ENCODE measurements at regions not wholly inside any gene's neighbourhood (a gene's known extent, or its start where the extent isn't known, plus 50 kb on each side); places are given as distances from the start of the nearest gene placed in this dataset.
A peak's percentile ranks its signal among the peaks of the same experiment; 100 is the strongest.

DNA sequence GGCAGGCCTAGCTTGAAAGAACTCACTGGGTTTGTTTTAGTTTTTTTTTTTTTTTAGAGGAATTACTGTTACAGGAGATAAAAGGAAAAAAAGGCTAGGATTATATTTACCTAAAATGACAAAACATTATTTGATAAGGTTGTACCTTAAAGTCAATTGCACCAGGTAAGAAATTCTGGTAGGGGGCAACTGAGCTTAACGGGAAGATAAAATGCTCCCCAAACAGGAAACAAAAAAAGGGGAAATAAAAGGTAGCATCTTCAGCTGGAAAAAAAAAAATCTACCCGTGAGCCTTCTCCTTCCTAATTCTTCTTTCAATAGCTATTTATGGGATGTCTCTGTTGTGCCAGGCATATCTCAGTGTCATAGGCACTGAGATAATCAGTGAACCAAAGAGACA lies 164.5 kb downstream of the PIK3R1 start:
- no peak for DNase-seq

DNA sequence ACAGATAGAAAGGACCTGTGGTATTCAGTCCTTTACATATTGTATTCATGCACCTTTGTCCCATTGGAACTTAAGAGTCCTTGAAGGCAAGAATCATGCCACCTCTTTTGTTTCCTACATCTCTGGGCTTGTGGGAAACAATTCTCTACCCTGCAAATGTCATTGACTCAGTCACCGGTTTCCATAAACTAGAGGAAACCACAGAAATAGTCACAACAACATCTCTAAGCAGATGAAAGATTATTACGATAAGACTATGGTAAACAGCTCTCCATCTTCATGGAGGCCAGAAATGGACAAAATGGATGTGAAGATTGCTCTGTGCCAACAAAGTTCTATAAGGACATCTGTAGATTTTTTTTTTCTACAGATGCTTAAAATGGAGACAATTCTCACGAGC lies 165.5 kb downstream of the PIK3R1 start:
- no peak for DNase-seq

GRCh38 chr5:68381909-68382308 lies 166.4 kb downstream of the PIK3R1 start:
- DNase-seq = no peak

- no peak for DNase-seq
These were observed 167.1 kb downstream of the PIK3R1 start for GRCh38 chr5:68382640-68383039.

- no peak for DNase-seq
These were observed 168.3 kb downstream of the PIK3R1 start for GRCh38 chr5:68383888-68384310.

DNA sequence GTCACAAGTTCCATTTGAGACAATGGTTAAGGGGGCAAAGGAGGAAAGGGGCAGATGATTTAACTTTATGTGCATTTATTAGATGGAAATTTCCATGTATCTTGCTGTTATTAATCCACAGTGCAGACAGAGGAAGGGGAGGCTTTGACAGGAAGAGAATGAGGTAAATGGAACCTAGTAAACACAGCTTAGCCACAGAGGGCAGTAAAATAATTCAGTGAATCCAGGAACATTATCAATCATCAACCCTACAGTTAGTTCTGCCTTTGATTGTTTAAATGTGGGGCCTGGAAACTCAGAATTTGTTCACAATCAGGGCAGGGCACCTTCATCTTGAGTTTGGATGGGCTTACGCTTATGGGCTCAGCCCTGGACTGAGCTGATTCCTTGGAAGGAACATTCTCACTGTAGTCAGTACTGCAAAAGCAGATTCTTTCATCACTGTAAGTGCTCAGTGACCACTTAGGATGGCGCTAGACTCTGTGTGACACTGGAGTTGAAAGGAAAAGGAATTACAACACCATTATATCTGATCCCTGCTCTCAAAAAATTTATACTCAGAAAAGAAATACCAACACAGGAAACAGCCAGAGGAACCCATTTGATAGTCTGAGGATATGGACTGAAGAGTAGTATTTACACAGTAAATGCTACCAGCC lies 169.5 kb downstream of the PIK3R1 start:
- no peak for DNase-seq

DNA sequence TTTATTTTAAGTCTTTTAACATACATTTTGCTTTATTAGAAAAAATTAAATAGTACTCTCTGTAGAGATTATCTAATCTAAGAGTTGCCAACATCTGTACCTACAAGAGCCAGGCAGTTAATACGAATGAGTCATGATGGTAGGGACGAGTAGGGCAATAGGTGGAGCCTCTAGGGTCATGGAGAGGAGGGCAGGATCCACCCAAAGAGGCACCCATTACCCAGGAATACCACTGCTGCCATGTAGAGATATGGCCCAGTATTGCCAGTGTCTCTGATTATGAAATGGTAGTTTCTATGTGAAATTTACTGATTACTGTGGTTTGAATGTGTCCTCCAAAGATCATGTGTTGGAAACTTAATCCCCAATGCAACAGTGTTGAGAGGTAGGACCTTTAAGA lies 170.4 kb downstream of the PIK3R1 start:
- DNase-seq = no peak

GRCh38 chr5:68387074-68387796 lies 171.7 kb downstream of the PIK3R1 start:
- no peak for DNase-seq

GRCh38 chr5:68389618-68390017 lies 174.1 kb downstream of the PIK3R1 start:
- DNase-seq = no peak

DNA sequence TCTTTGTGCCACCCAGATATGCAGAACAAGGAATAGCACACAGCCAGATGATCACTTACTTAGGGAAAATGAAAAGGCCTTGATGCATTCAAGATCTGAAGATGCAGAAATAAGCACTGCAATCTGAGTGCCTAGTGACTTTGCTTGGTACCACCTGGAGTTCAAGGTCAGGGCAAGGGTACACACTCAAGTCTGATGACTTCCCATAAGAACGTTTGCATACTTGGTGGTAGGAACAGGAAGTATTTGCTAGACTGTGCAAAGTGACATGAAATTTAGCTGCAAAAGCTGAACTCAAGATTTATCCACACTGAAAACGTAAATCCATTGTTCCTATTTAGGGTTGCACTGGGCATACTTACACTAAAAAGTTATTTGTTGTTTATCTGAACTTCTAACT lies 177.1 kb downstream of the PIK3R1 start:
- no peak for DNase-seq

GRCh38 chr5:68395302-68395701 lies 179.7 kb downstream of the PIK3R1 start:
- DNase-seq = no peak

DNA sequence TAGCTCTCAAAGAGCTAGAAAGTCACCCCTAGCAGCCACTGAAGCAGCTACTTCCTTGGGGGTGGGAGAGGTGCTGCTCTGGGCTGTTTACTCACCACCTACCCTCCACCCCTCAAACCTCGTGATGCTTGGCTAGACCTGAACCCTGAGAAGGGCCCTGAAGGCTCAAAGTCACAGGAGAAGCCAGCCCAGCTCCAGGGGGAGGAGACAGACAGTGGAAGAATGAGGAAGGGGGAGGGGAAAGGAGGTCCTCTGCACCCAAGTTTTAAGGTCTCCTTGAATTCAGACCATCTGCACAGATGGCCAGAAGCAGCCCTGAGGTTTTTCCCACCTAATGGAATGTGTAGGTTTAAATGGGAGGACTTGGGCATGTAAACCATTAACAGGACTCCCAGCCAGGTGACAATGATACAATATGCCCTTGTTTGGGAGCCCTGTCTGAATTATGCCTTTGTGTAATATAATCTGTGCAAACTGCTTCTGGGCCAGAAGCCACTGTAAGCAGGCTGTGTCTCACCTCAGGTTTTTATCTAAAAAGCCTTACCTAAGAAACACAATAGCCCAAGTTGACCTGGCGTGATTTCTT lies 180.5 kb downstream of the PIK3R1 start:
- DNase-seq = no peak

DNA sequence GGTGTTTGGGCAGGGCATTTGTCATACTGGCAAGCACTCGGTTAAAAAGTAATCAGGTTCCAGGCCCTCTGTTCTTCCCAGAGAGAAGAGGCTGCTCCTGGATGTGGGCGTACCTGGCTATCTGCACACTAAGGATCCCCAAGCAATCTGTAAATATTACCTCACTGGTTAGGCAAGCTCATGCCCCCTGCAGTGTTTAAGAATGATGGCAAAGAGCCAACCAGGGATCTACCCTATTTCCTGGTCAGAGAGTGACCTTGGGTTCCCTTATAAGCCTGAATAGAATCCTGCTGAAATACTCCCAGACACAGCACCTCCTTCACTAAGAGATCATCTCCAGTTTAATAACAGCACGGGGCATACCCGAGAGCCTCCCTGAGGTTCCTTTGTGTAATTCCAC lies 181.2 kb downstream of the PIK3R1 start:
- DNase-seq = no peak

- no peak for DNase-seq
These were observed 182.7 kb downstream of the PIK3R1 start for GRCh38 chr5:68398146-68398812.

DNA sequence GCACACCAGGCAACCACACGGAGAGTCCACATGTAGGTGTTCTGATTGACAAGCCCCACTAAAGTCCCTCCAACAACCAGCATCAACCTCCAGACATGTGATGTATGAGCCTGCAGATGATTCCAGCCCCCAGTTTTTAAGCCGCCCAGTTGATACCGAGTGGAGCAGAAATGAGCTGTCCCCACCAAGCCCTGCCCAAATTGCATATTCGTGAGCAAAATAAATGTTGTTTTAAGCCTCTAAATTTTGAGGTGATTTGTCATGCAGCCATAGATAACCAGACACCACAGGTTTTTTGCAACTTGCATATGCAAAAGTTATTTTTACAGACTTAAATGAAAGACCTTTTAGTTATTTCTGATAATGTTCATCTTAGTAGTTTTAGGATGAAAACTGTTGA lies 187.7 kb downstream of the PIK3R1 start:
- no peak for DNase-seq

DNA sequence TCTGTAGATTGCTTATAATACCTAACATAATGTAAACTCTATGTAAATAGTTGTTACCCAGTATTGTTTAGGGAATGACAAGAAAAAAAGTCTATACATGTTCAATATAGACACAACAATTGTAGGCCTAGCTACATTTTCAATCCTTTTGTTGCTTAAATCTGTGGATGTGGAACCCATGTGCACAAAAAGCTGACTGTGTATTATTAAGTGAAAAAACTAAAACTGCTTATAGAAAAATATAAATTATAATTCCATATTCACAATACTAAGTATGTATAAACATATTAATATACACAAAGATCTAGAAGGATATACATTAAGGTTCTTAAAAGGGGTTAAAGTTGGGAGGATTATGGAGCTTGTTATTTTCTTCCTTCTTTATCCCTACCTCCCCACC lies 188.7 kb downstream of the PIK3R1 start:
- no peak for DNase-seq

GRCh38 chr5:68405026-68405684 lies 189.6 kb downstream of the PIK3R1 start:
- DNase-seq = peak; percentile 48

DNA sequence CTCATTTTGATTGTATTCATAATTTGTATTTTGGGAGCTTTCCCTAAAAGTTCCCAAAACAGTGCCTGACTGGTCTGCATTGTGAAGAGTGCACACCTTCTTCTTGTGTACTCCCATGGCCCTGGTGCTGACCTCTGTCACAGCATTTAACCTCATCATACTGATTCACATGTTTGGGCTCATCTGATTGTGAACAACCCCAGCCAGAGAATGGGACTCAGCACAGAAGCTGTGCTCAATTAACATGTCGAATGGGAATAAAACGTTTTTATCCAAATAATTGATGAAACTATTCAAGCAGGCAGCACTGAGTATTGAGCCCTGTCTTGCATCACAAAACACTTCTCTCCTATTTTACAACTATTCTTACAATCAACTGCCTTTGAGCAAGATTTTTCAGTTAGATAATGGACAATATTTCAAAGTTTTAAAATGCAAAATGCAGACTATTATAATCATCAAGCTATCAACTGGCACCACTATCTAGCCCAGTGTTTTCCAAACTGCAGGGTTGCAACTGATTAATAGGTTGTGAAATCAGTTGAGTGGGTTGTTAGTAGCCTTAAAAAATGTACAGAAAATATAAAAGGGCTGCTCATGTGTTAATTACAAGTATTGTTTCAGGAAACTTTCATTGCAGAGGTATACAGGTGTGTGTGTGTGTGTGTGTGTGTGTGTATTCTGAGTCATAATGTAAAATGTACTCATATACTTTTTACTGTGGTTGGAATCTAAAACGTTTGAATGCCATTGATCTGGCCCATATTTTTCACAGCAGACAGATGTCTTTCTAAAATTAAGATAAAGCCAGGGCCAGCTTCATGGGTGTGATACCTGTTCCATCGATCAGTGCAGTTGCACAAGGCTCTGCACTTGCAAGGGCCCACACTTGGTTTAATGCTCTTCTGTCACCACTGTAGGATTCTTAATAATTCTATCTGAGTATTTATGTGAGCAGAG lies 190.5 kb downstream of the PIK3R1 start:
- DNase-seq = no peak

DNA sequence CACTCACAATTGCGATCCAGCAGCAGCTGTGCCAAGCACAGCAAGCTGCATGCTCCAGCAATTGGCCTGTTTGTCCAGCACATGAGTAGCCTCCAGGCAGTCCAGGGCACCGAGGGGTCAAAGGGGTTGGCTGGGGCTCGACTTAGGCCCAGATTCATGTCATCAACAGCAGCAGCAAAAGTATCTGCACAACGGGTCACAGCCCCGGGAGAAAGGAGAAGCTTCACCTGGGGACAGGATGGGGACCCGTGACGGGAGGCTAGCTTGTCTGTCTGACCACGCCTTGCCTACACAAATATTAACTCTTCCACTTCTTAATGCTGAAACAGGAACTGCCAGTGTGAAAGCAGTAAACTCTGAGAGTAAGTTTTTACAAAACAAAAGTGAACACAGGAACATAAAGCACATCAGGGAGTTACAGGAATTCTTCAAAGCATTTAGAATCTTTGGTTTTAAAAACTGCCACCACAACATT lies 191.2 kb downstream of the PIK3R1 start:
- DNase-seq = no peak

DNA sequence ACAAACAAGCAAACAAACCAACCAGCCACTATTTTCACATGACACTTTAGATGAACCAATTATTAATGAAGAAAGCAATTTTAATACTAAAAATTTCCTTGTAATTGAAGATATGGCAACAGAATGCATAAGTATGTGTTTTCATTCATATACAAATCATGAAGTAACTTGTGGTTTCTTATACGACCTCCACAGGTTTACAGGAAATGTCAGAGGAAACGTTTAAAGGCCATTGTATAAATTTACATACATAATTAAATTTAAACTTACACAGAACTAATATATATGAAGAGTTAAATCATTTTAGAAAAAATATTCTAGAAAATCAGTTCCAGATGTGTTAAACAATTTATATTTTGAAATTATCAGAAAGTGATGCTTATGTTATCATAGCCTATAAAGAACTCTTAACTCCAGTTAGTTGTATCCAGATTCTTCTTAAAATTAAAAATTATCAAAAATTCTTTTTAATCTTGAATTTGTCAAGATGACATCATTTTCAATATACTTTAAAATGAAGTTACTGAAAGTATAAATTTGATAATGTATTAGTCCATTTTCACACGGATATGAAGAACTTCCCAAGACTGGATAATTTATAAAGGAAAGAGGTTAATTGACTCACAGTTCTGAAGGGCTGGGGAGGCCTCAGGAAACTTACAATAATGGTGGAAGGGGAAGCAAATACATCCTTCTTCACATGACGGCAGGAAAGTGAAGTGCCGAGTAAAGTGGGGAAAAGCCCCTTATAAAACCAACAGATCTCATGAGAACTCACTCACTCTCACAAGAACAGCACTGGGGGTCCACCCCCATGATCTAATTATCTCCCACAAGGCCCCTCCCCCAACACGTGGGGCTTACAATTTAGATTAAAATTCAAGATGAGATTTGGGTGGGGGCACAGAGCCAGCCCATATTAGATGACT lies 192.0 kb downstream of the PIK3R1 start:
- no peak for DNase-seq

All from EL (cell line).